Activated naive CD8-positive, alpha-beta T cell treated with anti-CD3 and anti-CD28 coated beads for 36 hours (primary cell): ENCODE measurements at regions not wholly inside any gene's neighbourhood (a gene's known extent, or its start where the extent isn't known, plus 50 kb on each side); places are given as distances from the start of the nearest gene placed in this dataset.

Source experiments
- DNase-seq: peaks from one replicate; pipeline ENCODE4 v3.0.0; 2021
- H3K27ac Mint-ChIP-seq: one replicate; pipeline ENCODE4 v1.8.0; 2022; ENCODE audit warnings: mild to moderate bottlenecking, moderate library complexity, mixed read lengths
- H3K27me3 Mint-ChIP-seq: one replicate; pipeline ENCODE4 v1.8.0; 2022; ENCODE audit warnings: mild to moderate bottlenecking, mixed read lengths
- H3K36me3 Mint-ChIP-seq: one replicate; pipeline ENCODE4 v1.8.0; 2021; ENCODE audit warnings: mild to moderate bottlenecking, mixed read lengths
- H3K4me1 Mint-ChIP-seq: one replicate; pipeline ENCODE4 v1.8.0; 2021; ENCODE audit warnings: mixed read lengths
- H3K4me3 Mint-ChIP-seq: one replicate; pipeline ENCODE4 v1.8.0; 2022; ENCODE audit warnings: mild to moderate bottlenecking, moderate library complexity, mixed read lengths
- H3K9me3 Mint-ChIP-seq: one replicate; pipeline ENCODE4 v1.8.0; 2022; ENCODE audit warnings: mixed read lengths

GRCh38 chr15:35888815-35889214 lies 342.9 kb upstream of the DPH6 start:
- Mint-ChIP-seq H3K36me3 (no peaks in the 10 kb centered on the region), H3K4me1 (no peaks in the 10 kb centered on the region), H3K9me3 (peaks cover 2% of the 10 kb centered on the region), H3K4me3 (no peak overlapping the region), H3K27ac (no peak overlapping the region), H3K27me3 (no peaks in the 10 kb centered on the region)
- no peak for DNase-seq

GRCh38 chr15:35907511-35907910 lies 361.5 kb upstream of the DPH6 start:
- no peaks in the 10 kb centered on the region for H3K4me1 Mint-ChIP-seq
- DNase-seq, result no peak
- no peaks in the 10 kb centered on the region for H3K9me3 Mint-ChIP-seq
- H3K36me3 Mint-ChIP-seq, result no peaks in the 10 kb centered on the region
- no peak overlapping the region for H3K27ac Mint-ChIP-seq
- no peak overlapping the region for H3K4me3 Mint-ChIP-seq
- H3K27me3 Mint-ChIP-seq, result no peaks in the 10 kb centered on the region

- Mint-ChIP-seq H3K36me3 (no peaks in the 10 kb centered on the region), H3K4me1 (no peaks in the 10 kb centered on the region), H3K27ac (no peak overlapping the region), H3K4me3 (no peak overlapping the region), H3K27me3 (no peaks in the 10 kb centered on the region), H3K9me3 (peaks cover under 1% of the 10 kb centered on the region)
- no peak for DNase-seq
Observed at GRCh38 chr15:35909414-35909813, 363.4 kb upstream of the DPH6 start.

- Mint-ChIP-seq H3K4me1 (no peaks in the 10 kb centered on the region), H3K4me3 (no peak overlapping the region), H3K27me3 (no peaks in the 10 kb centered on the region), H3K27ac (no peak overlapping the region), H3K9me3 (peaks cover 4% of the 10 kb centered on the region), H3K36me3 (no peaks in the 10 kb centered on the region)
- no peak for DNase-seq
Observed at GRCh38 chr15:35910227-35910626, 364.3 kb upstream of the DPH6 start.

- peaks cover 4% of the 10 kb centered on the region for H3K9me3 Mint-ChIP-seq
- H3K27me3 Mint-ChIP-seq, result no peaks in the 10 kb centered on the region
- DNase-seq, result no peak
- H3K4me1 Mint-ChIP-seq, result no peaks in the 10 kb centered on the region
- no peaks in the 10 kb centered on the region for H3K36me3 Mint-ChIP-seq
- no peak overlapping the region for H3K4me3 Mint-ChIP-seq
- no peak overlapping the region for H3K27ac Mint-ChIP-seq
Observed at GRCh38 chr15:35911052-35911777, 365.2 kb upstream of the DPH6 start.

GRCh38 chr15:35912196-35912595 lies 366.2 kb upstream of the DPH6 start:
- Mint-ChIP-seq H3K4me1 (no peaks in the 10 kb centered on the region), H3K36me3 (no peaks in the 10 kb centered on the region), H3K4me3 (no peak overlapping the region), H3K9me3 (peaks cover 4% of the 10 kb centered on the region), H3K27me3 (no peaks in the 10 kb centered on the region), H3K27ac (no peak overlapping the region)
- no peak for DNase-seq

GRCh38 chr15:35914573-35914972 lies 368.6 kb upstream of the DPH6 start:
- no peak for DNase-seq
- peaks cover 6% of the 10 kb centered on the region for H3K9me3 Mint-ChIP-seq
- H3K27me3 Mint-ChIP-seq, result no peaks in the 10 kb centered on the region
- no peak overlapping the region for H3K4me3 Mint-ChIP-seq
- no peaks in the 10 kb centered on the region for H3K36me3 Mint-ChIP-seq
- no peak overlapping the region for H3K27ac Mint-ChIP-seq
- H3K4me1 Mint-ChIP-seq, result no peaks in the 10 kb centered on the region

GRCh38 chr15:35921046-35921445 lies 375.1 kb upstream of the DPH6 start:
- no peaks in the 10 kb centered on the region for H3K36me3 Mint-ChIP-seq
- H3K27me3 Mint-ChIP-seq, result no peaks in the 10 kb centered on the region
- no peaks in the 10 kb centered on the region for H3K4me1 Mint-ChIP-seq
- H3K4me3 Mint-ChIP-seq, result no peak overlapping the region
- DNase-seq, result no peak
- peaks cover 2% of the 10 kb centered on the region for H3K9me3 Mint-ChIP-seq
- H3K27ac Mint-ChIP-seq, result no peak overlapping the region

GRCh38 chr15:35925275-35926006 lies 379.5 kb upstream of the DPH6 start:
- H3K4me1 Mint-ChIP-seq, result no peaks in the 10 kb centered on the region
- DNase-seq, result no peak
- H3K27me3 Mint-ChIP-seq, result no peaks in the 10 kb centered on the region
- H3K27ac Mint-ChIP-seq, result no peak overlapping the region
- no peak overlapping the region for H3K4me3 Mint-ChIP-seq
- no peaks in the 10 kb centered on the region for H3K9me3 Mint-ChIP-seq
- H3K36me3 Mint-ChIP-seq, result no peaks in the 10 kb centered on the region

- H3K4me3 Mint-ChIP-seq, result no peak overlapping the region
- no peaks in the 10 kb centered on the region for H3K4me1 Mint-ChIP-seq
- no peak overlapping the region for H3K27ac Mint-ChIP-seq
- H3K36me3 Mint-ChIP-seq, result no peaks in the 10 kb centered on the region
- H3K27me3 Mint-ChIP-seq, result no peaks in the 10 kb centered on the region
- H3K9me3 Mint-ChIP-seq, result no peaks in the 10 kb centered on the region
- DNase-seq, result no peak
Observed at GRCh38 chr15:35926007-35926380, 380.0 kb upstream of the DPH6 start.

- Mint-ChIP-seq H3K27ac (no peak overlapping the region), H3K36me3 (no peaks in the 10 kb centered on the region), H3K4me3 (no peak overlapping the region), H3K9me3 (no peaks in the 10 kb centered on the region), H3K4me1 (no peaks in the 10 kb centered on the region), H3K27me3 (no peaks in the 10 kb centered on the region)
- no peak for DNase-seq
Observed at GRCh38 chr15:35928847-35929246, 382.9 kb upstream of the DPH6 start.

- H3K4me1 Mint-ChIP-seq, result no peaks in the 10 kb centered on the region
- H3K36me3 Mint-ChIP-seq, result no peaks in the 10 kb centered on the region
- H3K27me3 Mint-ChIP-seq, result no peaks in the 10 kb centered on the region
- DNase-seq, result no peak
- no peak overlapping the region for H3K4me3 Mint-ChIP-seq
- no peaks in the 10 kb centered on the region for H3K9me3 Mint-ChIP-seq
- no peak overlapping the region for H3K27ac Mint-ChIP-seq
Observed at GRCh38 chr15:35929740-35930444, 383.9 kb upstream of the DPH6 start.

- no peak for DNase-seq
- Mint-ChIP-seq H3K27ac (no peak overlapping the region), H3K4me1 (no peaks in the 10 kb centered on the region), H3K9me3 (no peaks in the 10 kb centered on the region), H3K36me3 (no peaks in the 10 kb centered on the region), H3K4me3 (no peak overlapping the region), H3K27me3 (no peaks in the 10 kb centered on the region)
Observed at GRCh38 chr15:35931799-35932341, 385.9 kb upstream of the DPH6 start.

- Mint-ChIP-seq H3K4me1 (no peaks in the 10 kb centered on the region), H3K27ac (no peak overlapping the region), H3K36me3 (no peaks in the 10 kb centered on the region)
Observed at GRCh38 chr15:35932531-35932930, 386.6 kb upstream of the DPH6 start.

GRCh38 chr15:35933531-35933930 lies 387.6 kb upstream of the DPH6 start:
- Mint-ChIP-seq H3K36me3 (no peaks in the 10 kb centered on the region), H3K4me1 (no peaks in the 10 kb centered on the region), H3K27ac (no peak overlapping the region), H3K4me3 (no peak overlapping the region), H3K27me3 (no peaks in the 10 kb centered on the region), H3K9me3 (no peaks in the 10 kb centered on the region)
- DNase-seq, result no peak

More at GRCh38 chr15:35932531-35932930, 386.6 kb upstream of the DPH6 start:
- Mint-ChIP-seq H3K4me3 (no peak overlapping the region), H3K27me3 (no peaks in the 10 kb centered on the region), H3K9me3 (no peaks in the 10 kb centered on the region)
- no peak for DNase-seq
